ENCODE measurements at regions not wholly inside any gene's neighbourhood (a gene's known extent, or its start where the extent isn't known, plus 50 kb on each side); places are given as distances from the start of the nearest gene placed in this dataset.

GRCh38 chr13:50285283-50285682 lies 270.0 kb downstream of the KCNRG start:
- TF ChIP-seq CTCF (IDR thresholded peaks at IDR 0.05): no peak
- no peak for TF ChIP-seq EZH2 (IDR thresholded peaks at IDR 0.05; ENCODE audit: borderline replicate concordance, insufficient read depth, low read depth, low read length, poor library complexity, severe bottlenecking)
